DMS53 (cell line): ENCODE measurements at regions not wholly inside any gene's neighbourhood (a gene's known extent, or its start where the extent isn't known, plus 50 kb on each side); places are given as distances from the start of the nearest gene placed in this dataset.

Experiments
- DNase-seq: peaks from one replicate; lab custom pipeline; 2025; lab: John Stamatoyannopoulos, UW

- DNase-seq: no peak
Observed at GRCh38 chr6:98324446-98324845, 509.9 kb upstream of the POU3F2 start.

GRCh38 chr6:98325366-98325765 is 509.0 kb upstream of the POU3F2 start:
- no peak for DNase-seq

- no peak for DNase-seq
Observed at GRCh38 chr6:98333273-98333672, 501.1 kb upstream of the POU3F2 start.

- no peak for DNase-seq
Observed at GRCh38 chr6:98335594-98335993, 498.8 kb upstream of the POU3F2 start.

- DNase-seq: no peak
Observed at GRCh38 chr6:98339506-98339905, 494.9 kb upstream of the POU3F2 start.

GRCh38 chr6:98343004-98343403 is 491.4 kb upstream of the POU3F2 start:
- DNase-seq: peak; percentile 64

GRCh38 chr6:98343797-98344196 is 490.6 kb upstream of the POU3F2 start:
- no peak for DNase-seq

GRCh38 chr6:98352348-98352747 is 482.0 kb upstream of the POU3F2 start:
- no peak for DNase-seq

GRCh38 chr6:98358173-98358572 is 476.2 kb upstream of the POU3F2 start:
- DNase-seq: no peak

GRCh38 chr6:98366371-98366770 is 468.0 kb upstream of the POU3F2 start:
- DNase-seq: no peak

- no peak for DNase-seq
Observed at GRCh38 chr6:98380589-98380988, 453.8 kb upstream of the POU3F2 start.

- DNase-seq: no peak
Observed at GRCh38 chr6:98382246-98382645, 452.1 kb upstream of the POU3F2 start.

- no peak for DNase-seq
Observed at GRCh38 chr6:98384334-98384733, 450.0 kb upstream of the POU3F2 start.

GRCh38 chr6:98384801-98385200 is 449.6 kb upstream of the POU3F2 start:
- peak; percentile 9 for DNase-seq

GRCh38 chr6:98395610-98396166 is 438.7 kb upstream of the POU3F2 start:
- no peak for DNase-seq

- DNase-seq: peak; percentile 59
Observed at GRCh38 chr6:98416027-98416426, 418.3 kb upstream of the POU3F2 start.

- DNase-seq: peak; percentile 84
Observed at GRCh38 chr6:98416497-98417158, 417.7 kb upstream of the POU3F2 start.

- peak; percentile 4 for DNase-seq
Observed at GRCh38 chr6:98433325-98434056, 400.9 kb upstream of the POU3F2 start.

- DNase-seq: no peak
Observed at GRCh38 chr6:98443633-98444032, 390.7 kb upstream of the POU3F2 start.

GRCh38 chr6:98452685-98453084 is 381.7 kb upstream of the POU3F2 start:
- DNase-seq: no peak

GRCh38 chr6:98454809-98455322 is 379.5 kb upstream of the POU3F2 start:
- DNase-seq: no peak

GRCh38 chr6:98458708-98459107 is 375.7 kb upstream of the POU3F2 start:
- DNase-seq: no peak
